ENCODE measurements at regions not wholly inside any gene's neighbourhood (a gene's known extent, or its start where the extent isn't known, plus 50 kb on each side); places are given as distances from the start of the nearest gene placed in this dataset.

DNA sequence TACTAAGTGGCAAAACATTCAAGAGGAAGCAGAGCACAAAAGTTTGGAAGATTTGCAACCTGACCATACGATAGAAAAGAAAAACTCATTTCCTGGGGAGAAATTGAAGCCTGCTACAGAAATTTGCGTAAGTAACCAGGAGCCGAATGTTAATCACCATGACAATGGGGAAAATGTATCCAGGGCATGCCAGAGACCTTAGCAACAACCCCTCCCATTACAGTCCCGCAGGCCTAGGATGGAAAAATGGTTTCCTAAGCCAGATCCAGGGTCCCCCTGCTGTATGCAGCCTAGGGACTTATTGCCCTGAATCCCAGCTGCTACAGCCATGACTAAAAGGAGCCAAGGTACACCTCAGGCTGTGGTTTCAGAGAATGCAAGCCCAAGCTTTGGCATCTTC lies 472.2 kb upstream of the KLHL4 start:
- intact Hi-C loops (cut with micrococcal nuclease; ENCODE audit: unreplicated experiment): no loop called here
- BruUV-seq (replicated peaks): no TSS peak
- H3K79me2 ChIP-seq (ENCODE audit: control insufficient read depth, insufficient read depth, low read length): no peaks in the 10 kb centered on the region
- no peaks in the 10 kb centered on the region for H3K9me3 ChIP-seq (replicated peaks; ENCODE audit: control insufficient read depth, insufficient read depth, low read length)
- no peak overlapping the region for H2AFZ ChIP-seq (ENCODE audit: control insufficient read depth, low read depth, low read length)
- ChIA-PET SMC1A (ENCODE audit: uncharacterized antibody, unreplicated experiment) (no interaction called here), RAD21 (ENCODE audit: unreplicated experiment) (no interaction called here), POLR2A (no interaction called here), CTCF (no interaction called here)
- in situ Hi-C loops (cut with MboI): no loop called here
- H3K36me3 ChIP-seq (ENCODE audit: control insufficient read depth in 2 of 2, insufficient read depth in 2 of 2, low read length in 1 of 2): no peaks in the 10 kb centered on the region
- ATAC-seq: no peak
- 6% methylated on average over 4 of the region's 4 CpGs for WGBS (ENCODE audit: insufficient coverage, insufficient replicate concordance, low lambda C conversion rate, missing lambda C conversion rate)
- TF ChIP-seq, protein P1, sequence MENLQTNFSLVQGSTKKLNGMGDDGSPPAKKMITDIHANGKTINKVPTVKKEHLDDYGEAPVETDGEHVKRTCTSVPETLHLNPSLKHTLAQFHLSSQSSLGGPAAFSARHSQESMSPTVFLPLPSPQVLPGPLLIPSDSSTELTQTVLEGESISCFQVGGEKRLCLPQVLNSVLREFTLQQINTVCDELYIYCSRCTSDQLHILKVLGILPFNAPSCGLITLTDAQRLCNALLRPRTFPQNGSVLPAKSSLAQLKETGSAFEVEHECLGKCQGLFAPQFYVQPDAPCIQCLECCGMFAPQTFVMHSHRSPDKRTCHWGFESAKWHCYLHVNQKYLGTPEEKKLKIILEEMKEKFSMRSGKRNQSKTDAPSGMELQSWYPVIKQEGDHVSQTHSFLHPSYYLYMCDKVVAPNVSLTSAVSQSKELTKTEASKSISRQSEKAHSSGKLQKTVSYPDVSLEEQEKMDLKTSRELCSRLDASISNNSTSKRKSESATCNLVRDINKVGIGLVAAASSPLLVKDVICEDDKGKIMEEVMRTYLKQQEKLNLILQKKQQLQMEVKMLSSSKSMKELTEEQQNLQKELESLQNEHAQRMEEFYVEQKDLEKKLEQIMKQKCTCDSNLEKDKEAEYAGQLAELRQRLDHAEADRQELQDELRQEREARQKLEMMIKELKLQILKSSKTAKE (IDR thresholded peaks at IDR 0.05; ENCODE audit: low read depth, poor library complexity, severe bottlenecking): no peak
- TF ChIP-seq HDGF (IDR thresholded peaks at IDR 0.05) (no peak), HDAC2 (IDR thresholded peaks at IDR 0.05) (no peak), CHD1 (IDR thresholded peaks at IDR 0.05; ENCODE audit: low read depth, low read length) (no peak), ASH2L (IDR thresholded peaks at IDR 0.05; ENCODE audit: borderline replicate concordance, low read depth) (no peak), HCFC1 (IDR thresholded peaks at IDR 0.05; ENCODE audit: low read length) (no peak), POLR2AphosphoS5 (IDR thresholded peaks at IDR 0.05; ENCODE audit: low read length) (no peak), NFYA (IDR thresholded peaks at IDR 0.05; ENCODE audit: borderline replicate concordance, low read depth, low read length) (no peak), EGR1 (IDR thresholded peaks at IDR 0.05; ENCODE audit: borderline replicate concordance in 1 of 2, low read depth in 2 of 2, low read length in 2 of 2) (no peak), WRNIP1 (IDR thresholded peaks at IDR 0.05; ENCODE audit: borderline replicate concordance, low read depth, low read length) (no peak), POLR2A (IDR thresholded peaks at IDR 0.05; ENCODE audit: low read depth, low read length) (no peak), ZNF24 (IDR thresholded peaks at IDR 0.05) (no peak), JUNB (IDR thresholded peaks at IDR 0.05) (no peak), MAX (IDR thresholded peaks at IDR 0.05; ENCODE audit: low read depth, low read length) (no peak), CREM (IDR thresholded peaks at IDR 0.05; ENCODE audit: low read depth) (no peak)
- no peak for DNase-seq (ENCODE audit: low read depth, low spot score)
- FAIRE-seq: no peak
- no peak overlapping the region for H3K27ac ChIP-seq (ENCODE audit: control insufficient read depth, insufficient read depth)
- no peak overlapping the region for H3K4me2 ChIP-seq (ENCODE audit: control insufficient read depth, insufficient read depth)
- no peaks in the 10 kb centered on the region for H3K27me3 ChIP-seq (replicated peaks in 1 of 2; ENCODE audit: control insufficient read depth in 2 of 2, insufficient read depth in 2 of 2, low read length in 1 of 2)
- no peaks in the 10 kb centered on the region for H3K4me1 ChIP-seq (ENCODE audit: control insufficient read depth, insufficient read depth, low read length)
- no peak overlapping the region for H3K9ac ChIP-seq (ENCODE audit: control insufficient read depth, insufficient read depth, low read length)
- no peak overlapping the region for H3K4me3 ChIP-seq
- H4K20me1 ChIP-seq (ENCODE audit: control insufficient read depth, insufficient read depth): no peaks in the 10 kb centered on the region
